Anterior cingulate cortex (tissue), 58 donors: ENCODE measurements at regions not wholly inside any gene's neighbourhood (a gene's known extent, or its start where the extent isn't known, plus 50 kb on each side); places are given as distances from the start of the nearest gene placed in this dataset.

Experiments
- DNase-seq, 58 donors: peaks; one replicate each; lab custom pipeline; 2025; lab: John Stamatoyannopoulos, UW

DNA sequence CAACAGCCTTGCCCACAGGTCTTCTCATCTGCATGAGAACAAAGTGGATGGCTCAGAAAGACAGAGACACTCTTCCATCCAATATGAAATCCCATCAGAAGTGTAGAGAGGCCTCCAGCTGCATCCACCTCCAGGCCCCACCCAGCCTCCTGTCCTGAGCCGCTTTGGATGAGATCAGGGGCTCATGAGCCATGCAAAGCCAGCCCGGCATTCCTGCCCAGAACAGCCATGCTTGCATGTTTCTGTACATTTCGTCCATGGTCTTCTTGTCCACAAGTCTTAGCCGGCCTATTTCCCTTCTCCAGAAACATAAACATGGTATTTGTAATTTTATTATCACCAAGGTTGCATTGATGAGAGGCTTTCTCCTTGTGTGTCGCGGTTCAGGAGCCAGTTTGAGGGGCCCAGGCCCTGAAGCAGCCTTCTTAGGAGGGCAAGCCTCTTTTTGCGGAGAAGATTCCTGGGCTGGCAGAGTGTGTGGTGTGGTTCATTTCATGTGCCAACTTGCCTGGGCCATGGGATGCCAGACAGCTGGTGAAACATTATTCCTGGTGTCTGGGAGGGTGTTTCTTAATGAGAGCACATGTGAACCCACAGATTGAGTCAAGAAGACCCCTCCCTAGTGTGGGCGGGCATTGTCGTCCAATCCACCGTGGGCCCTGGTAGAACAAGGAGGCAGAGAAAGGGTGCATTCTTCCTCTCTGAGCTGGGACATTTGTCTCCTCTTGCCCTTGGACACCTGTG, 928.9 kb downstream of the TBC1D22A start:
- DNase-seq = no peak

DNA sequence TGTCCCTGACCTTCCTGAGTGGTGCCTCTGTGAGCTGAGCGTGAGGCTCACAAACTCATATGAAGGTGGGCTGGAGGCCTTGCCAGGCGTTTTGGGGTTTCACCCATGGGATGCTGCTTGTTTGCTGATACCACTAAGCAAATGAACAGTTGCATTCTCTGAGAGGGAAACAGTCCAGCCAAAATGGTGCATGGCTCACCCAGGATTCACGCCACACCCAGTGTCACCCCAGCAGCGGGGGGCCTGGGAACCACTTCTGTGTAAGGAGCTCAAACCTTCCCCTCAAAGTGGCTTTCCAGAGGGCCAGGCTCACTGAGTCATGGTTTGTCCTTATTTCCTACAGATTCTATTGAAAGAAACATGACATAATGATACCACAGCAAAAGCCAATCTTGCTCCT, 928.1 kb downstream of the TBC1D22A start:
- no peak for DNase-seq

- DNase-seq = no peak
Measured at GRCh38 chr22:47690166-47690565, 927.7 kb downstream of the TBC1D22A start.

GRCh38 chr22:47687776-47688175, 925.3 kb downstream of the TBC1D22A start:
- DNase-seq = no peak

DNA sequence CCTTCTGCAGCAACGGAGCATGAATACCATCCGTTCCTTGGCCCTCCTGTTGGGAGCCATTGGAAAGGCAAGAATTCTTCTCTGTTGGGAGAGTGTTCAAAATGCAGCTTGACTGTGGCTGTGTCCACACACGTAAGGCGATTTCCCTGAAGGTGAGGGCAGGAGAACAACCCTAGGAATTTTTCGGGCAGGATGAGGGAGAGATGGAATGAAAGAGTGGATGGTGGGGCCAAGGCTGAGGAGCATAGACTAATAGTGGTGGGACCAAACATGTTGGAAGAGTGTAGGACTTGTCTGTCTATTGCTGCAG, 924.9 kb downstream of the TBC1D22A start:
- DNase-seq = no peak

DNA sequence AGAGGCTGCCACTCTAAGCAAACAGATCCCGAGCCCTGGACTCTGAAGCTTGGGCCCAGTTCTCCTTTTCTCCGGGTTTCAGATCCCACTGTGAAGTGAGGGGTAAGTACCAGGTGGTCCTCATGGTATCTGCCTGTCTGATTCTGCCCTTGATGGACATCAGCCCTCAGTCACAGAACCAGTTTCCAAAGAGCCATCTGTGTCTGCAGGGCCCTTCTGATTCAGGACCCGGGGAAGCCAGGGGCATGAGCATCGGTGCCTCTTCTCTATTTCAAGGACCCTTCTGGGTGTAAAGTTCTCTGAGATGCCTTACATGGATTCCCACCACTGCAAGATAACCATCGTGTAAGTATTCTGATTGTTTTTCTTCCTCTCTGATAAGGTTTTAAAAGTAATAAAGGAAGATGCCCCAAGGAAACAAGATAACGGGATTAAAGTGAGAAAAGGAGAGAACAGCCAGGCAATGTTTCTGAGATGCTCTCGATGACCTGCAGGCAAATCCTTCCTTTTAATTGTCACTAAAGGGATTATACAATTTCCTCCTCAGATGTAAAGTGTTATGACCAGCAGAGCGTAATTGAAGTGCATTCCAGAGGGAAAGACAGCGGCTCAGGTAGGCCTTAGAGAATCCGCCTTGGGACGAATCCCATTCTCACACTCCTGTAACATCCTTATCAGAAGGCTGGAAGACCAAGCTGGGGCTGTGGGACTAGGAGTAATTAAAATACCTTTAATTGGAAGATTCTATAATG, 924.3 kb downstream of the TBC1D22A start:
- no peak for DNase-seq

DNA sequence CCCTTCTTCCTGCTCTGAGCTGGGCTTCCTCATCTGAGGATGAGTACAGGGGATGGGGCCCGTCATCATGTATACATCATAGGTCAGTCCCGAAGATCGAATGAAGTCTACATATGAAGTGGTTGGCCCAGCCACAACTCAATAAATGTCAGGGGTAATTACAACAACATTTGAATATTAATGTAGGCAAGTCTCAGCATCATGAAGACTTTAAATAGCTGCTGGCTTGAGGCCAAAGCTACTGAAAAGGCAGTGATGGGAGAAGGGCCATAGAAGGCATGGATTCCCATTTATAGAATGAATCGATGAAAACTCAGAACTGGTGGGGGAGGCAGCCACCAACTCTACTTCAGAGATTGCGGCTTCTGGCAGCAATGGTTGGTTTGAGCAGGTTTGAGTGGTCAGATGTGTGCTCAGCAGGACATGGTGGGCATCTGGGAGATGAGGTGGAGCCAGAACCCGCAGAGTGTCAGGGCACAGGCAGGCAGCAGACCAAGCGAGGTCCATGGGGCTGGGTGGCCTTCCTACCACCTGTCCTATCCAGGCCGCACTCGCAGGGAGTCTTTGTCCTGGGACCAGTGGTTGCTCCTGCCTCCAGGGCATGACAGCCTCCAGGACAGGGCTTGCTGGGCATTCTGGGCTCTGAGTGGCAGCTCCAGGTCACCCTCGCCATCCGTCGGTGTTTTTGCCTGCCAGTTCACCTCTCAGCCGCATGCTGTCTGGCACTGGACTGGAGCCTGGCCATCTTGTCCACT, 919.1 kb downstream of the TBC1D22A start:
- no peak for DNase-seq

- no peak for DNase-seq
Measured at GRCh38 chr22:47678636-47679287, 916.3 kb downstream of the TBC1D22A start.

DNA sequence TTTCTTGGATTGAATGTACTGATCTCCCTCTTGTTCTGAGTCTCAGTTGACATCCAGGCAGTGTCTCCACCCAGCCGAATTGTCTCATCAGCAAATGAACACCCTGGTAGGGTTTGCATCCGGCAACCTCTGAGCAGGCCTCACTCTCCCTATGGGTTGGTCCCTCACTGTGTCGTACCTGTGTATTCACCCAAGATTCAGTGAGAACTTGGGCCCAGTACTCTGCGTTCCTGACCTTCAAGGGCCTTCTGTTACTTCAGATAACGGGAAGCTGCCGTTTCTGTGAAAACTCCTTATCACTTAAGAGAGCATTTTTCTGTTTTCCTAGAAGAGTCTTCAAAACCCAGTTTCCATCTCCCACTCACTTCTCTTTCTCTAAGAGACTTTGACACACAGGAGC, 915.6 kb downstream of the TBC1D22A start:
- DNase-seq = no peak

DNA sequence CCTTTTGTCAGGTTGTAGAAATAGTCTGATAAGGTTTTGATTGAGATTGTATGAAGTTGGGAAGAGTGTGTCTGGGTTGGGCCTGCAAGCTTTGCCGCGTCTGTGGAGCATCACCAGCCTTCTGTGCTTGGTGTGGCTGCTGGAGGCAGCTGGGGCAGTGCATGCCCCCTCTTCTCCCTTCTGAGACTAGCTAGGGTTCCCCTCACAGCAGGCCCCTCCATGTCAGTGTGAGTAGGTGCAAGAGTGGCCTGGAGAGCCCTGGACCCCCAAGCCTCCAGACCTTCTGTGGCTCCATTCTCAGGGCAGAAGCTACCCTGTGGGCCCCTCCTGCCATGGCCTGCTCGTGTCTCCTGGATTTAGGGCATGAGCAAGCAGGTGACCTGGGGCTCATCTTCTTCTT, 914.2 kb downstream of the TBC1D22A start:
- DNase-seq = no peak

DNA sequence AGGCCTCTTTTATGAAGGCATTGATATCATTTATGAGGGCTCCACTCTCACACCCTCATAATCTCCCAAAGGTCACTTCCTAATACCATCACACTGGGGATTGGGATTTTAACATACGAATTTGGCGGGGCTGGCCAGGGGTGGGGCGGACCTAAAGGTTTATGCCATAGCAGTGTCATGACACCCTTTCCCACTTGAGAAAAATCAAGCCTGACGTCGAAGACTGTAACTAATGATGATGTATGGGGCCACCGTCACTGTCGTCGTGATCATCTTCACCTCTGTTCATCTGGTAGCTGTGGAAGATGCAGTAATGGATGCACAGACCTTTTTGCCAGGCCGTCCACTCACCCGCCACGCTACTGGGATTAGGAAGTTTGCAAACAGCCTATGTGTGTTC, 912.1 kb downstream of the TBC1D22A start:
- no peak for DNase-seq

- no peak for DNase-seq
Measured at GRCh38 chr22:47673557-47673956, 911.1 kb downstream of the TBC1D22A start.

DNA sequence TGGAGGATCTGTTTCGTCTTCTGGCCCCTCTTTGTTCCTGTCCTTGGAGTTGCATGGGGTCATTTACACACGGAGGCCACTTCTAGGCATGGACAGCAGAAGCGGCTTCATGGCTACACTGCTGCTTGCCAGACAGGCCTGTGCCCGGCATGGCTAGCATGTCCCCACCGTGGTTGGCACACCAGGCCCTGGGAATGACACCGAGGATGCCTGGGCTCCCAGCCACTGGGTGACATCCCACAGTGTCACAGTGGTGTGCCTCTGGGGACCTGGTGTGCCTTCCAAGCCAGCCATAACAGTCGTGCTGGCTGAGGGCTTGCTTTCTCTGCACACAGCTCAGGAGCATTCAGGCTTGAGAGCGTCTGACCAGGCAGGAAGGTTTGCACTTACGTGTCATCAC, 910.1 kb downstream of the TBC1D22A start:
- no peak for DNase-seq

- DNase-seq = no peak
Measured at GRCh38 chr22:47665151-47665550, 902.7 kb downstream of the TBC1D22A start.

GRCh38 chr22:47663615-47664605, 901.5 kb downstream of the TBC1D22A start:
- DNase-seq = no peak

DNA sequence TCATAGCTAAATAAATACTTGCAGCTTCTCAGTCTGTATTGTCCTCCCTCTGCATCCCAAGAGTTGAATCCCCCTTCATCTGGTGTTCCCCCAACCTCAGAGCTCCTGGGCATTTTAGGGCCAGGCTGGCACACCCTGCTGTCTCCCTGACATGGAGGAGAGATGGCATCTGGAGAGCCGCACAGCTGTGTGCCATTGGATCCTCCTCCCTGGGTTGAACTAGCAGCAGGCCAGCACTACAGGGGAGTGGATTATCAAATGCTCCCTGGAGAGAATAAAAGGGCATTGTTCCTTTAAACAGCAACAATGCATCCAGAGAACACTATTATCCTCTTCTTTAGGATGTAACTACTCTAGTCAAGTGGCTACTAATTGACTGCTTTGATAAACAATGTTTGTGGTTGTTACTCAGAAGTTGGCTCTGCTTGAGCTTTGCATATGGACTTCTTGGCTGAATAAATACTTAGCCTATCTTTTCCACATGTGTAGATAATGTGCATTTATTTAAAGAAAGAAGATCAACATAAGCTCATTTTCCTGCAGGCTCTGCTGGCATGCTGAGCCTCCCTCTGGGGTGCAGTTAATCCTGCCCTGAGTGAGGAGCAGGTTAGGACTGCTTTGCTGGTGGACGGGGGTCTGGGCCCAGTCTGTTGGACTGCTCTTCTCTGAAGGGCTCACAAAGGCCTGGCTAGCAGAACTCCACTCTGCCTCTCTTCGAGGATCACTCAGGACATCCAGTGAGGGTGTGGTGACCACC, 897.2 kb downstream of the TBC1D22A start:
- DNase-seq = no peak

DNA sequence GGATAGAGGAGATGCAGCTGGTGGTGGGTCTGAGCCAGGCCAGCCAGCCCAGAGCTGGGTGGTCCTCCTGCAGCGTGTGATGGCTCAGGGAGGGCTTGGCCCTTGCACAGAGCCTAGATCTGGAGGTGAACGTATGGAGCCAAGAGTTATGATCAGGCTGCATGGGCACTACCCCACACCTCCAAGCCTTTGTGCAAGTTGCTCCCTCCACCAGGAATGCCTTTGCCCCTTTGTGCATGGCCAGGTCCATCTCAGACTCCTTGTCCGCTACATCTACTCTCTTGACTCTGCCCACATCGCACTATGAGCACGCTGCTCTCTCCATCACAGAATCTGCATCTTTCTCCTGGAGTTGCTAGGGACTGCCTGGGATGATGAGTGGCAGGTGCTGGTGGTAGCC, 895.7 kb downstream of the TBC1D22A start:
- no peak for DNase-seq

DNA sequence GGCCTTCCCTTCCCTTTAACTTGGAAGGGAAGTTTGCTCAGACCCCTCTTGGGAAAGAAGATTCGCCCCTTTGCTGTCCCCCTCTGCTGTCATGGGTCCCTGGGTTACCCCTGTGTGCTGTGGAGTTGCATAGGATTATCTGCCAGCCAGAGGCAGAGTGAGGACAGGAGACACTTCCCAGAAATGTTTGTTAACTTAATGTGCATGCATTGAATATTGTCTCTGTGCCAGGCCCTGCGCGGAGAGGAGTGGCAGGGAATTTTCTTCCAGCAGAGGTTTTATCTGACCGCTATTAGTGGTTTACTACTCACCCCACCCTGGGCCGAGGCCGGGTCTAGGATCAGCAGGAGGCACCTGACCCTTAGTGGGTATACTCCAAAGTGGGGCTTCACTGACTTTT, 894.8 kb downstream of the TBC1D22A start:
- no peak for DNase-seq

GRCh38 chr22:47656806-47657205, 894.4 kb downstream of the TBC1D22A start:
- no peak for DNase-seq
